ENCODE measurements at regions not wholly inside any gene's neighbourhood (a gene's known extent, or its start where the extent isn't known, plus 50 kb on each side); places are given as distances from the start of the nearest gene placed in this dataset.

DNA sequence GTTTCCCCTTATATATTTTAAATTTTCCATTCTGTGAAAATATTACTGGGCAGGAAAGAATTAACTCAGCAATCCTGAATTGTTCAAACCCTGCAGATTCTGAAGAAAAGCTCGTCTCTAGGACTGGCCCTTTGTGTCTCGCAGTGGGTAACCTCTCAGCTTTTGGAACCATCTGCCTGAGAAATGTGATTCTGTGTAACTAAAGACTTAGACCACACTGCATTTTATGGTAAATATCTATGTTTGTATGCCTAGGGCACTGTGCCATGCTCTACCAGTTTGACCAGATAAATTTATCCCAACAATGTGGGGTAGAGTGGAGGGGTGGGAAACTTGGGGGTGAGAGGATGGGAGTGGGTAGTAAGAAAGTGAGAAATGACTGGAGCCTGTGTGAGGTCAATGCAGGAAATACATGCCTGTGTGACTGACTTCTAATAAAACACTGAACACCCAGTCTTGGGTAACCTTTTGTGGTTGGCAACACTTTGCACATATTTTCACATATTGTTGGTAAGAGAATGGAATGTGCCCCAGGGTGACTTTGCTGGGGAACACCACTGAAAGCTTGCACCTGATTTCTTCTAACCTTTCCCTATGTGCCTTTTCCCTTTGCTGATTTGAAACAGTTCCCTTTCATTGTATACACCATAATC is 1181.9 kb downstream of the OLFM4 start:
- no peak for DNase-seq
- Mint-ChIP-seq H3K36me3 (ENCODE audit: low read depth) (no peaks in the 10 kb centered on the region), H3K27me3 (ENCODE audit: low read depth, poor library complexity) (no peaks in the 10 kb centered on the region), H3K9me3 (peaks cover 4% of the 10 kb centered on the region), H3K4me1 (no peaks in the 10 kb centered on the region), H3K4me3 (no peak overlapping the region), H3K27ac (no peak overlapping the region)
- TF ChIP-seq, protein P1, sequence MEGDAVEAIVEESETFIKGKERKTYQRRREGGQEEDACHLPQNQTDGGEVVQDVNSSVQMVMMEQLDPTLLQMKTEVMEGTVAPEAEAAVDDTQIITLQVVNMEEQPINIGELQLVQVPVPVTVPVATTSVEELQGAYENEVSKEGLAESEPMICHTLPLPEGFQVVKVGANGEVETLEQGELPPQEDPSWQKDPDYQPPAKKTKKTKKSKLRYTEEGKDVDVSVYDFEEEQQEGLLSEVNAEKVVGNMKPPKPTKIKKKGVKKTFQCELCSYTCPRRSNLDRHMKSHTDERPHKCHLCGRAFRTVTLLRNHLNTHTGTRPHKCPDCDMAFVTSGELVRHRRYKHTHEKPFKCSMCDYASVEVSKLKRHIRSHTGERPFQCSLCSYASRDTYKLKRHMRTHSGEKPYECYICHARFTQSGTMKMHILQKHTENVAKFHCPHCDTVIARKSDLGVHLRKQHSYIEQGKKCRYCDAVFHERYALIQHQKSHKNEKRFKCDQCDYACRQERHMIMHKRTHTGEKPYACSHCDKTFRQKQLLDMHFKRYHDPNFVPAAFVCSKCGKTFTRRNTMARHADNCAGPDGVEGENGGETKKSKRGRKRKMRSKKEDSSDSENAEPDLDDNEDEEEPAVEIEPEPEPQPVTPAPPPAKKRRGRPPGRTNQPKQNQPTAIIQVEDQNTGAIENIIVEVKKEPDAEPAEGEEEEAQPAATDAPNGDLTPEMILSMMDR (IDR thresholded peaks at IDR 0.05), result no peak

DNA sequence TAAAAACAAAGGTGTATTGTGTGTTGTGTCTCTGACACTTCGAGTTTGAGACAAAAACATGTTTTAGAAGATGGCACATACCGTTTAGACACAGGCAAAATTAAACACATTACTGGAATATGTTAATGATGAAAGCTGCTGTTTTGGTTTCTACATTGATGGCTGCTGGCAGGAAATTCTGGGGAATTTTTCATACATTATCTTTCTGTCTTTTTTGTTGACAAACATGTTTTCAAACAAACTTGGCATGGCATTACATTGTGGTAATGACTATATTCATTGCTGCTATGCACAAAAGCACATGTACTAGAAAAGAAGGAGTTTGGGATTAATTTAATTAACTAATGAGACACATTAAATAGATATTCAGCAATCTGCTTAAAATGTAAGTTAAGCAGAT is 1187.6 kb downstream of the OLFM4 start:
- no peak overlapping the region for H3K4me3 Mint-ChIP-seq
- no peak for DNase-seq
- H3K27ac Mint-ChIP-seq, result no peak overlapping the region
- peaks cover 6% of the 10 kb centered on the region for H3K36me3 Mint-ChIP-seq (ENCODE audit: low read depth)
- H3K4me1 Mint-ChIP-seq, result no peaks in the 10 kb centered on the region
- no peaks in the 10 kb centered on the region for H3K27me3 Mint-ChIP-seq (ENCODE audit: low read depth, poor library complexity)
- TF ChIP-seq, protein P1 (IDR thresholded peaks at IDR 0.05), result no peak
- H3K9me3 Mint-ChIP-seq, result peaks cover 38% of the 10 kb centered on the region

DNA sequence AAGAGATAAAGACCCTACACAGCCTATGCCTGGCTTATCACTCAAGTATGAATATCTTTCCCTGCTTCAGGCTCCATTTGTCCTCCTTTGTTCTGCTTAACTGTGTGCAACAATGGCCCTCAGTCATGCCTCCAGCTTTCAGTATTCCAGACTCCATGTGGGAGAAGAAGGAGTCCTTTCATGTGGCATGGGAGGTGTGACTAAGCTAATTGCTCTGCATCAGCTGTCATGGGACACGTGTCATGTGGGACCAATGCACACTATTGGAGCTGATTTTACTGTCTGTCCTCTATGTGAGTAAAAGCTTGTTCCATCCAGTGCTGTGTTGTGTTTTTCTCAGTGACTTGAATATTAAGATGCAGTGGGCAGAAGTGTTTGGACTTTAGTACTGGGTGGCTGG is 1198.3 kb downstream of the OLFM4 start:
- peaks cover 3% of the 10 kb centered on the region for H3K36me3 Mint-ChIP-seq (ENCODE audit: low read depth)
- H3K27me3 Mint-ChIP-seq (ENCODE audit: low read depth, poor library complexity), result peaks cover 8% of the 10 kb centered on the region
- DNase-seq, result no peak
- H3K9me3 Mint-ChIP-seq, result peaks cover 35% of the 10 kb centered on the region
- H3K27ac Mint-ChIP-seq, result no peak overlapping the region
- H3K4me1 Mint-ChIP-seq, result no peaks in the 10 kb centered on the region
- TF ChIP-seq, protein P1 (IDR thresholded peaks at IDR 0.05), result no peak
- no peak overlapping the region for H3K4me3 Mint-ChIP-seq

DNA sequence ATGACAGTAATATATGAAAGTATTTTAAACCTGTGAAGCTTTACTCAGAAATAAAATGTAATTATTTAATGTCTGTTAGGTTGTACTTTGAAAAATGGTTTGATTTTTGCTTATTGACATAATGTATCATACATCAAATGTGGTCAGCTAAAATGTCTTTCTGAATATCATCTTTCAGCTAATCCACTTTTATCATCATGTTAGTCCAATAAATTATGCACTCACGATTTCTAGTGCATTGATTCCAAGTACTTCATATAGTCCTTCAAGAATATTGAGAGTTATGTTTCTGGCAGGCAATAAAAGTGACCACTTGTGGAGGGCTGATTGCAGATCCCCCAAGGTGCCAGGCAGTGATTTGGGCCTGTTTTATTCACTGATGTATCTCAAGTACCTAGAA is 1204.1 kb downstream of the OLFM4 start:
- no peak overlapping the region for H3K4me3 Mint-ChIP-seq
- H3K27me3 Mint-ChIP-seq (ENCODE audit: low read depth, poor library complexity), result peaks cover 4% of the 10 kb centered on the region
- no peak for DNase-seq
- peaks cover 5% of the 10 kb centered on the region for H3K4me1 Mint-ChIP-seq
- peaks cover 8% of the 10 kb centered on the region for H3K9me3 Mint-ChIP-seq
- no peak overlapping the region for H3K27ac Mint-ChIP-seq
- H3K36me3 Mint-ChIP-seq (ENCODE audit: low read depth), result peaks cover under 1% of the 10 kb centered on the region
- TF ChIP-seq, protein P1 (IDR thresholded peaks at IDR 0.05), result no peak

DNA sequence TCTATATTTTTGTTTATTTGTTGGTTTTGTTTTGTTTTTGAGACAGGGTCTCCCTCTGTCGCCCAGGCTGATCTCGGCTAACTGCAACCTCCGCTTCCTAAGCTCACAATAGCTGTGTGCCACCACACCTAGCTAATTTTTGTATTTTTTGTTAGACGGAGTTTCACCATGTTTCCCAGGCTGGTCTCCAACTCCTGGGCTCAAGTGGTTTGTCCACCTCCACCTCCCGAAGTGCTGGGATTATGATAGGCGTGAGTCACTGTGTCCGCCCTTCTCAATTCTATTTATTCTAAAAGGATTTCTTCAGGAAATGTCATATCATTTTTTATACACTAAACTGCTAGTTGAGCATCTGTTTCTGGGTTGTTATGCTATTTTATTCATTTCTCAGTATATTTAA is 1206.0 kb downstream of the OLFM4 start:
- peaks cover 5% of the 10 kb centered on the region for H3K4me1 Mint-ChIP-seq
- no peak overlapping the region for H3K27ac Mint-ChIP-seq
- TF ChIP-seq, protein P1 (IDR thresholded peaks at IDR 0.05), result no peak
- H3K36me3 Mint-ChIP-seq (ENCODE audit: low read depth), result no peaks in the 10 kb centered on the region
- no peak overlapping the region for H3K4me3 Mint-ChIP-seq
- no peak for DNase-seq
- no peaks in the 10 kb centered on the region for H3K9me3 Mint-ChIP-seq
- no peaks in the 10 kb centered on the region for H3K27me3 Mint-ChIP-seq (ENCODE audit: low read depth, poor library complexity)

DNA sequence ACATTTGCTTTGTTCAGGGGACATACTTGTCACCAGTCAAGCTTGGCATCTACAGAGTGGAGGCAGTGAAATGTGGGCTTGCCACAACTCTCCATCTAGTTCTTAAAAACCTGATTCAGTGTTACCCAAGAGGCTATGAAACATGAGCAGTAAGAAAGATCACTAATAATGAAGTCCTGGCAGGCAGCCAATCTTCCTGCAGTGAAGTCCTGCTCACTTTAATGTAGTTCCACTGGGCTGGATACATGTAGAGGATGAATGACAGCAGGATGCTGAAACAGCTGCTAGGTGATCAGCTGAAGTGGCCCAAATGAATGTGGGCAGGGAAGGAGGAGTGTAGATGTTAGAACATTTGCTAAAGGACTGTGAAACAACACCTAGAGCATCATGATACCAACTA is 1213.1 kb downstream of the OLFM4 start:
- no peak for DNase-seq

More for the DNA sequence above, 1213.1 kb downstream of the OLFM4 start:
- Mint-ChIP-seq H3K4me3 (no peak overlapping the region), H3K9me3 (no peaks in the 10 kb centered on the region), H3K27ac (no peak overlapping the region), H3K4me1 (peaks cover 14% of the 10 kb centered on the region), H3K36me3 (ENCODE audit: low read depth) (no peaks in the 10 kb centered on the region), H3K27me3 (ENCODE audit: low read depth, poor library complexity) (peaks cover 2% of the 10 kb centered on the region)
- TF ChIP-seq, protein P1 (IDR thresholded peaks at IDR 0.05), result no peak
